ENCODE measurements at regions not wholly inside any gene's neighbourhood (a gene's known extent, or its start where the extent isn't known, plus 50 kb on each side); places are given as distances from the start of the nearest gene placed in this dataset.

GRCh38 chr21:32955311-32956060 lies 70.2 kb upstream of the OLIG2 start:
- ChIA-PET CTCF (no interaction called here), POLR2A (no interaction called here)
- H3K36me3 ChIP-seq (ENCODE audit: control insufficient read depth, insufficient read depth, low read length), result no peaks in the 10 kb centered on the region; the same call in 1 of the 2 replicates
- ATAC-seq, result no peak
- no peak overlapping the region for H3K27ac ChIP-seq (ENCODE audit: low read length)
- no TSS peak for BruUV-seq (replicated peaks)
- H3K4me3 ChIP-seq (ENCODE audit: low read depth in 2 of 2, low read length in 2 of 2), result no peak overlapping the region
- no peaks in the 10 kb centered on the region for H3K9me3 ChIP-seq (ENCODE audit: control insufficient read depth, insufficient read depth, low read depth, low read length)
- H3K4me1 ChIP-seq (ENCODE audit: control insufficient read depth, insufficient read depth, low read length), result no peaks in the 10 kb centered on the region
- in situ Hi-C loops (cut with HindIII; ENCODE audit: low pct_unique_long_range_greater_than_20kb, low sequenced_read_pairs) (no loop called here), intact Hi-C loops (cut with micrococcal nuclease; ENCODE audit: unreplicated experiment) (no loop called here)
- no peak for DNase-seq (ENCODE audit: low read depth, low spot score)
- peaks cover 19% of the 10 kb centered on the region for H3K27me3 ChIP-seq (ENCODE audit: control insufficient read depth, insufficient read depth, low read length)
- TF ChIP-seq, protein P1, sequence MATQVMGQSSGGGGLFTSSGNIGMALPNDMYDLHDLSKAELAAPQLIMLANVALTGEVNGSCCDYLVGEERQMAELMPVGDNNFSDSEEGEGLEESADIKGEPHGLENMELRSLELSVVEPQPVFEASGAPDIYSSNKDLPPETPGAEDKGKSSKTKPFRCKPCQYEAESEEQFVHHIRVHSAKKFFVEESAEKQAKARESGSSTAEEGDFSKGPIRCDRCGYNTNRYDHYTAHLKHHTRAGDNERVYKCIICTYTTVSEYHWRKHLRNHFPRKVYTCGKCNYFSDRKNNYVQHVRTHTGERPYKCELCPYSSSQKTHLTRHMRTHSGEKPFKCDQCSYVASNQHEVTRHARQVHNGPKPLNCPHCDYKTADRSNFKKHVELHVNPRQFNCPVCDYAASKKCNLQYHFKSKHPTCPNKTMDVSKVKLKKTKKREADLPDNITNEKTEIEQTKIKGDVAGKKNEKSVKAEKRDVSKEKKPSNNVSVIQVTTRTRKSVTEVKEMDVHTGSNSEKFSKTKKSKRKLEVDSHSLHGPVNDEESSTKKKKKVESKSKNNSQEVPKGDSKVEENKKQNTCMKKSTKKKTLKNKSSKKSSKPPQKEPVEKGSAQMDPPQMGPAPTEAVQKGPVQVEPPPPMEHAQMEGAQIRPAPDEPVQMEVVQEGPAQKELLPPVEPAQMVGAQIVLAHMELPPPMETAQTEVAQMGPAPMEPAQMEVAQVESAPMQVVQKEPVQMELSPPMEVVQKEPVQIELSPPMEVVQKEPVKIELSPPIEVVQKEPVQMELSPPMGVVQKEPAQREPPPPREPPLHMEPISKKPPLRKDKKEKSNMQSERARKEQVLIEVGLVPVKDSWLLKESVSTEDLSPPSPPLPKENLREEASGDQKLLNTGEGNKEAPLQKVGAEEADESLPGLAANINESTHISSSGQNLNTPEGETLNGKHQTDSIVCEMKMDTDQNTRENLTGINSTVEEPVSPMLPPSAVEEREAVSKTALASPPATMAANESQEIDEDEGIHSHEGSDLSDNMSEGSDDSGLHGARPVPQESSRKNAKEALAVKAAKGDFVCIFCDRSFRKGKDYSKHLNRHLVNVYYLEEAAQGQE (IDR thresholded peaks at IDR 0.05; ENCODE audit: insufficient read depth in 1 of 2, low read depth in 2 of 2, low read length in 1 of 2), result no peak
- TF ChIP-seq, protein P2, sequence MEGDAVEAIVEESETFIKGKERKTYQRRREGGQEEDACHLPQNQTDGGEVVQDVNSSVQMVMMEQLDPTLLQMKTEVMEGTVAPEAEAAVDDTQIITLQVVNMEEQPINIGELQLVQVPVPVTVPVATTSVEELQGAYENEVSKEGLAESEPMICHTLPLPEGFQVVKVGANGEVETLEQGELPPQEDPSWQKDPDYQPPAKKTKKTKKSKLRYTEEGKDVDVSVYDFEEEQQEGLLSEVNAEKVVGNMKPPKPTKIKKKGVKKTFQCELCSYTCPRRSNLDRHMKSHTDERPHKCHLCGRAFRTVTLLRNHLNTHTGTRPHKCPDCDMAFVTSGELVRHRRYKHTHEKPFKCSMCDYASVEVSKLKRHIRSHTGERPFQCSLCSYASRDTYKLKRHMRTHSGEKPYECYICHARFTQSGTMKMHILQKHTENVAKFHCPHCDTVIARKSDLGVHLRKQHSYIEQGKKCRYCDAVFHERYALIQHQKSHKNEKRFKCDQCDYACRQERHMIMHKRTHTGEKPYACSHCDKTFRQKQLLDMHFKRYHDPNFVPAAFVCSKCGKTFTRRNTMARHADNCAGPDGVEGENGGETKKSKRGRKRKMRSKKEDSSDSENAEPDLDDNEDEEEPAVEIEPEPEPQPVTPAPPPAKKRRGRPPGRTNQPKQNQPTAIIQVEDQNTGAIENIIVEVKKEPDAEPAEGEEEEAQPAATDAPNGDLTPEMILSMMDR (IDR thresholded peaks at IDR 0.05), result no peak
- TF ChIP-seq POLR2AphosphoS5 (IDR thresholded peaks at IDR 0.05; ENCODE audit: low read depth, low read length) (no peak), TCF7L2 (IDR thresholded peaks at IDR 0.05; ENCODE audit: low read depth, low read length) (no peak), SIN3A (IDR thresholded peaks at IDR 0.05; ENCODE audit: borderline replicate concordance, insufficient read depth, low read depth, low read length) (no peak)

DNA sequence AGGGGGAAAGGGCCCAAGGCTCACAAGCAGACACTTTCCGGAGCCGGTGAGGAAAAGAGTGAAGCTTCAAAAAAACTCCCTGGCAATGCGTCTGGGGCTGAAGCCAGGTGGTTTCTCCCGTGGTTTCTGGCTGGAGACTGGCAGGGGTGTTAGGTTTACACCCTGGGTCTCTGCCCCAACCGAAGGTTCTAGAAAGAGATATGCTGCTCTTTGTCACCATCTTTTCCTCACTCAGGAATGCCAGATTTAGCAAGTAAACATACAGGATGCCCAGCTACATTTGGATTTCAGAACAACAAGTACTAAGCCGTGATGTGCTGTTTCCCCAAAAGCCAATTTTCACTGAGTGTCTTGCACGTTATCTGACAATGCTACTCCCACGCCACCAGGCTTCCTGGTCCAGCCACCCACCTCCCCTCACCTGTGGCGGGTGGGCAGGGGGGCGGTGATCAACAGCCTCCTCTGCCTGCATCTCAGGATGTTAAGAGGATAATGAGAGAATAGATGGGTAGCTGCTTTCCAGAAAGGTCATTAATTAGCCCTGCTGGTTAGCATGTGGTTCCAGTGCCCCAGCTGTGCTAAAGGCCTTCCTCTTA lies 69.6 kb upstream of the OLIG2 start:
- no peak overlapping the region for H3K27ac ChIP-seq (ENCODE audit: low read length)
- no peak for ATAC-seq
- TF ChIP-seq SIN3A (IDR thresholded peaks at IDR 0.05; ENCODE audit: borderline replicate concordance, insufficient read depth, low read depth, low read length) (no peak), POLR2AphosphoS5 (IDR thresholded peaks at IDR 0.05; ENCODE audit: low read depth, low read length) (no peak), TCF7L2 (IDR thresholded peaks at IDR 0.05; ENCODE audit: low read depth, low read length) (no peak)
- TF ChIP-seq, protein P1 (IDR thresholded peaks at IDR 0.05; ENCODE audit: insufficient read depth in 1 of 2, low read depth in 2 of 2, low read length in 1 of 2), result no peak
- TF ChIP-seq, protein P2 (IDR thresholded peaks at IDR 0.05), result no peak
- POLR2A ChIA-PET, result no interaction called here
- DNase-seq (ENCODE audit: low read depth, low spot score), result no peak
- no peaks in the 10 kb centered on the region; the same call in none of the 2 replicates for H3K36me3 ChIP-seq (ENCODE audit: control insufficient read depth, insufficient read depth, low read length)
- H3K4me1 ChIP-seq (ENCODE audit: control insufficient read depth, insufficient read depth, low read length), result no peaks in the 10 kb centered on the region
- CTCF ChIA-PET, result no interaction called here
- H3K4me3 ChIP-seq (ENCODE audit: low read depth in 2 of 2, low read length in 2 of 2), result no peak overlapping the region
- intact Hi-C loops (cut with micrococcal nuclease; ENCODE audit: unreplicated experiment), result no loop called here
- peaks cover 23% of the 10 kb centered on the region for H3K27me3 ChIP-seq (ENCODE audit: control insufficient read depth, insufficient read depth, low read length)
- no peaks in the 10 kb centered on the region for H3K9me3 ChIP-seq (ENCODE audit: control insufficient read depth, insufficient read depth, low read depth, low read length)
- no TSS peak for BruUV-seq (replicated peaks)
- in situ Hi-C loops (cut with HindIII; ENCODE audit: low pct_unique_long_range_greater_than_20kb, low sequenced_read_pairs), result no loop called here

All from Panc1 (cell line).